HG03175 (cell line): ENCODE measurements at regions not wholly inside any gene's neighbourhood (a gene's known extent, or its start where the extent isn't known, plus 50 kb on each side); places are given as distances from the start of the nearest gene placed in this dataset.
"Not testable (repeated sequence)": the region's sequence is repeated elsewhere in the genome, so short reads cannot be mapped to it uniquely, and the experiment has no call there.

Source experiments
- ATAC-seq: cut with Tn5 transposase; IDR thresholded peaks from one replicate; pipeline ENCODE4 v1.9.1; 2021; ENCODE audit warnings: mild to moderate bottlenecking, moderate library complexity; ENCODE audit not compliant: unreplicated experiment

GRCh38 chr14:41297576-41298327, 308.9 kb upstream of the LRFN5 start:
- ATAC-seq = no peak

GRCh38 chr14:41295734-41296133, 310.9 kb upstream of the LRFN5 start:
- ATAC-seq = no peak

GRCh38 chr14:41289025-41289424, 317.7 kb upstream of the LRFN5 start:
- no peak for ATAC-seq

GRCh38 chr14:41285186-41285748, 321.4 kb upstream of the LRFN5 start:
- ATAC-seq = no peak

GRCh38 chr14:41280745-41281144, 325.9 kb upstream of the LRFN5 start:
- ATAC-seq = no peak

- no peak for ATAC-seq
These were observed 329.2 kb upstream of the LRFN5 start for GRCh38 chr14:41277450-41277849.

GRCh38 chr14:41257476-41257875, 349.2 kb upstream of the LRFN5 start:
- ATAC-seq = no peak

GRCh38 chr14:41235466-41235865, 371.2 kb upstream of the LRFN5 start:
- ATAC-seq = no peak

- no peak for ATAC-seq
These were observed 376.0 kb upstream of the LRFN5 start for GRCh38 chr14:41230683-41231082.

GRCh38 chr14:41229824-41230223, 376.9 kb upstream of the LRFN5 start:
- ATAC-seq = no peak

GRCh38 chr14:41225433-41225832, 381.2 kb upstream of the LRFN5 start:
- no peak for ATAC-seq

GRCh38 chr14:41222581-41222980, 384.1 kb upstream of the LRFN5 start:
- ATAC-seq = no peak

GRCh38 chr14:41214978-41215377, 391.7 kb upstream of the LRFN5 start:
- not testable (repeated sequence) for ATAC-seq

- no peak for ATAC-seq
These were observed 405.0 kb upstream of the LRFN5 start for GRCh38 chr14:41201696-41202095.

GRCh38 chr14:41187868-41188267, 418.8 kb upstream of the LRFN5 start:
- no peak for ATAC-seq

- no peak for ATAC-seq
These were observed 435.6 kb upstream of the LRFN5 start for GRCh38 chr14:41171045-41171444.

GRCh38 chr14:41167040-41167439, 439.6 kb upstream of the LRFN5 start:
- no peak for ATAC-seq

GRCh38 chr14:41154143-41154807, 452.4 kb upstream of the LRFN5 start:
- ATAC-seq = no peak

- no peak for ATAC-seq
These were observed 460.3 kb upstream of the LRFN5 start for GRCh38 chr14:41146391-41146790.

- ATAC-seq = no peak
These were observed 462.3 kb upstream of the LRFN5 start for GRCh38 chr14:41144370-41144769.

- ATAC-seq = no peak
These were observed 468.9 kb upstream of the LRFN5 start for GRCh38 chr14:41137741-41138140.

- ATAC-seq = no peak
These were observed 476.4 kb upstream of the LRFN5 start for GRCh38 chr14:41130274-41130673.
